HepG2 (cell line): ENCODE measurements at regions not wholly inside any gene's neighbourhood (a gene's known extent, or its start where the extent isn't known, plus 50 kb on each side); places are given as distances from the start of the nearest gene placed in this dataset.
"Not testable (repeated sequence)": the region's sequence is repeated elsewhere in the genome, so short reads cannot be mapped to it uniquely, and the experiment has no call there.

ENCODE experiments used
- CTCF ChIP-seq: sonication (generic); formaldehyde crosslinking; IDR thresholded peaks from 2 replicates; pipeline ENCODE4 v1.5.0; 2020; ENCODE audit warnings: mild to moderate bottlenecking, missing genetic modification reagents, moderate library complexity
- TRIM24 ChIP-seq: sonication (generic); formaldehyde crosslinking; IDR thresholded peaks from 2 replicates; pipeline ENCODE4 v1.8.0; 2022; ENCODE audit warnings: mild to moderate bottlenecking, missing genetic modification reagents
- ZNF24 ChIP-seq: fragments of 450-650 bp; IDR thresholded peaks from 2 replicates; pipeline ENCODE4 v1.6.1; 2017; ENCODE audit warnings: antibody characterized with exemption, mild to moderate bottlenecking

GRCh38 chr9:40222617-40223200, 867.2 kb downstream of the SPATA31A1 start:
- TF ChIP-seq TRIM24 (CRISPR knock-in tag); ZNF24; CTCF: not testable (repeated sequence)
